Esophagus squamous epithelium (tissue), 5 donors: ENCODE measurements at regions not wholly inside any gene's neighbourhood (a gene's known extent, or its start where the extent isn't known, plus 50 kb on each side); places are given as distances from the start of the nearest gene placed in this dataset.

Source experiments
- DNase-seq: peaks from one replicate; lab custom pipeline; 2025; lab: John Stamatoyannopoulos, UW
- H3K27ac ChIP-seq, 4 donors: fragments of 200-600 bp; sonication (generic); one replicate each; pipeline ENCODE4 v1.5.1; 2016 to 2019; ENCODE audit warnings: mild to moderate bottlenecking in 1 of 4
- H3K27me3 ChIP-seq, 4 donors: fragments of 200-600 bp; sonication (generic); 1 replicate in 3 of 4; 2 replicates in 1 of 4; pipeline versions ENCODE4 v1.5.1 to v1.6.0; 2017 to 2021; ENCODE audit warnings: antibody characterized with exemption in 1 of 4
- H3K36me3 ChIP-seq, 3 donors: fragments of 200-600 bp; sonication (generic); one replicate each; pipeline ENCODE4 v1.5.1; 2016 to 2019
- H3K4me1 ChIP-seq, 3 donors: fragments of 200-600 bp; sonication (generic); one replicate each; pipeline ENCODE4 v1.5.1; 2017 to 2019
- H3K4me3 ChIP-seq, 4 donors: fragments of 200-600 bp; sonication (generic); 1 replicate in 3 of 4; 2 replicates in 1 of 4; pipeline ENCODE4 v1.5.1; 2016 to 2019; ENCODE audit warnings: mild to moderate bottlenecking in 2 of 4, moderate library complexity in 1 of 4
- H3K9me3 ChIP-seq, 3 donors: fragments of 200-600 bp; sonication (generic); one replicate each; pipeline ENCODE4 v1.5.1; 2016 to 2019
- CTCF ChIP-seq, 6 experiments: fragments of 450-650 bp in 4 of 6; fragments of 200-600 bp in 2 of 6; sonication (generic) in 2 of 6; IDR thresholded peaks; one replicate each; pipeline ENCODE4 v1.5.1; 2016 to 2019; ENCODE audit warnings: antibody characterized with exemption in 6 of 6, mild to moderate bottlenecking in 4 of 6, moderate library complexity in 4 of 6
- POLR2A ChIP-seq, 4 donors: fragments of 450-650 bp; IDR thresholded peaks; one replicate each; pipeline ENCODE4 v1.6.1; 2017; ENCODE audit warnings: antibody characterized with exemption in 4 of 4, mild to moderate bottlenecking in 4 of 4, moderate library complexity in 3 of 4
- WGBS, 2 donors: methylation state at CpG; one replicate each; pipeline ENCODE4 v1.1.5; 2018; 5-methylcytosine and 5-hydroxymethylcytosine counted together
- intact Hi-C: fragments of 100-400 bp; cut with DNase I; formaldehyde crosslinking; loops from one replicate; pipeline ENCODE4 v1.15.0; 2022
- donor health status: DM: yes; HTN: yes; CAD: no.

- Histone ChIP-seq H3K27ac (no peak overlapping the region), H3K4me1 (no peaks in the 10 kb centered on the region), H3K36me3 (no peaks in the 10 kb centered on the region), H3K27me3 (no peaks in the 10 kb centered on the region), H3K4me3 (no peak overlapping the region), H3K9me3 (no peaks in the 10 kb centered on the region)
- intact Hi-C loops = no loop called here
- no peak for DNase-seq
- WGBS, 2 donors = 85 to 88% methylated on average over 4 of the region's 4 CpGs
- TF ChIP-seq POLR2A (IDR thresholded peaks at IDR 0.05) (no peak), CTCF (IDR thresholded peaks at IDR 0.05) (no peak)
These were observed 141.9 kb downstream of the SPRY2 start for GRCh38 chr13:80199067-80199466.

GRCh38 chr13:80196756-80197155 is 144.2 kb downstream of the SPRY2 start:
- Histone ChIP-seq H3K27ac (no peak overlapping the region), H3K4me1 (no peaks in the 10 kb centered on the region), H3K9me3 (no peaks in the 10 kb centered on the region), H3K27me3 (no peaks in the 10 kb centered on the region), H3K4me3 (no peak overlapping the region), H3K36me3 (no peaks in the 10 kb centered on the region)
- 71 to 79% methylated on average over 2 of the region's 2 CpGs for WGBS, 2 donors
- DNase-seq = no peak
- TF ChIP-seq CTCF (IDR thresholded peaks at IDR 0.05) = no peak
- TF ChIP-seq POLR2A (IDR thresholded peaks at IDR 0.05) = no peak
- intact Hi-C loops = no loop called here

- H3K27ac ChIP-seq = no peak overlapping the region
- WGBS, 2 donors = 74 to 85% methylated on average over 1 to 2 of the region's 2 CpGs
- DNase-seq = no peak
- intact Hi-C loops = no loop called here
- no peak for TF ChIP-seq POLR2A (IDR thresholded peaks at IDR 0.05)
- no peak for TF ChIP-seq CTCF (IDR thresholded peaks at IDR 0.05)
- no peaks in the 10 kb centered on the region for H3K36me3 ChIP-seq
- no peaks in the 10 kb centered on the region for H3K4me1 ChIP-seq
- H3K27me3 ChIP-seq = no peaks in the 10 kb centered on the region
- no peak overlapping the region for H3K4me3 ChIP-seq
- no peaks in the 10 kb centered on the region for H3K9me3 ChIP-seq
These were observed 145.3 kb downstream of the SPRY2 start for GRCh38 chr13:80195649-80196048.

GRCh38 chr13:80189889-80190597 is 150.9 kb downstream of the SPRY2 start:
- intact Hi-C loops = no loop called here
- no peak for DNase-seq
- 91 to 95% methylated on average over 11 of the region's 11 CpGs for WGBS, 2 donors

More at GRCh38 chr13:80189889-80190597, 150.9 kb downstream of the SPRY2 start:
- no peak overlapping the region for H3K27ac ChIP-seq
- H3K4me1 ChIP-seq = no peaks in the 10 kb centered on the region
- H3K27me3 ChIP-seq = no peaks in the 10 kb centered on the region
- H3K36me3 ChIP-seq = no peaks in the 10 kb centered on the region
- no peaks in the 10 kb centered on the region for H3K9me3 ChIP-seq
- no peak overlapping the region for H3K4me3 ChIP-seq
- TF ChIP-seq CTCF (IDR thresholded peaks at IDR 0.05) (no peak), POLR2A (IDR thresholded peaks at IDR 0.05) (no peak)
